ENCODE measurements at regions not wholly inside any gene's neighbourhood (a gene's known extent, or its start where the extent isn't known, plus 50 kb on each side); places are given as distances from the start of the nearest gene placed in this dataset.

- Histone ChIP-seq H3K9me3 (replicated peaks; ENCODE audit: control insufficient read depth, insufficient read depth, low read length) (no peaks in the 10 kb centered on the region), H3K4me2 (ENCODE audit: control insufficient read depth, insufficient read depth) (no peak overlapping the region), H2AFZ (ENCODE audit: control insufficient read depth, low read depth, low read length) (no peak overlapping the region), H3K79me2 (ENCODE audit: control insufficient read depth, insufficient read depth, low read length) (no peaks in the 10 kb centered on the region), H3K27ac (ENCODE audit: control insufficient read depth, insufficient read depth) (no peak overlapping the region), H3K27me3 (replicated peaks in 1 of 2; ENCODE audit: control insufficient read depth in 2 of 2, insufficient read depth in 2 of 2, low read length in 1 of 2) (no peaks in the 10 kb centered on the region), H3K4me1 (ENCODE audit: control insufficient read depth, insufficient read depth, low read length) (no peaks in the 10 kb centered on the region), H4K20me1 (ENCODE audit: control insufficient read depth, insufficient read depth) (no peaks in the 10 kb centered on the region), H3K36me3 (ENCODE audit: control insufficient read depth in 2 of 2, insufficient read depth in 2 of 2, low read length in 1 of 2) (no peaks in the 10 kb centered on the region), H3K4me3 (no peak overlapping the region), H3K9ac (ENCODE audit: control insufficient read depth, insufficient read depth, low read length) (no peak overlapping the region)
- DNase-seq (ENCODE audit: low read depth, low spot score) (no peak), FAIRE-seq (no peak), ATAC-seq (no peak)
- BruUV-seq (replicated peaks): no TSS peak
- ChIA-PET POLR2A (no interaction called here), RAD21 (ENCODE audit: unreplicated experiment) (interaction anchor here (1.5 kb wide), 1 partner anchor 36 kb away, joined by 3 read pairs; no protein-coding TSS in a partner anchor), SMC1A (ENCODE audit: uncharacterized antibody, unreplicated experiment) (no interaction called here), CTCF (no interaction called here)
- intact Hi-C loops (cut with micrococcal nuclease; ENCODE audit: unreplicated experiment): no loop called here
- 49% methylated on average over 2 of the region's 2 CpGs for WGBS (ENCODE audit: insufficient coverage, insufficient replicate concordance, low lambda C conversion rate, missing lambda C conversion rate)
- in situ Hi-C loops (cut with MboI): no loop called here
- no peak for TF ChIP-seq EZH2 (IDR thresholded peaks at IDR 0.05; ENCODE audit: borderline replicate concordance, control insufficient read depth, low read depth, low read length)
- no peak for TF ChIP-seq CTCF (IDR thresholded peaks at IDR 0.05 in 2 of 3, conservative IDR thresholded peaks at IDR 0.05 in 1 of 3; ENCODE audit: control insufficient read depth in 2 of 3, extremely low read depth in 1 of 3, insufficient read depth in 1 of 3, low read depth in 3 of 3, low read length in 3 of 3)
- no peak for TF ChIP-seq BRCA1 (IDR thresholded peaks at IDR 0.05; ENCODE audit: low read depth, low read length)
- no peak for TF ChIP-seq YBX1 (IDR thresholded peaks at IDR 0.05)
- no peak for TF ChIP-seq NFYB (IDR thresholded peaks at IDR 0.05; ENCODE audit: insufficient read depth, low read depth, low read length)
- no peak for TF ChIP-seq IRF5 (IDR thresholded peaks at IDR 0.05; ENCODE audit: borderline replicate concordance)
- TF ChIP-seq, protein P1, sequence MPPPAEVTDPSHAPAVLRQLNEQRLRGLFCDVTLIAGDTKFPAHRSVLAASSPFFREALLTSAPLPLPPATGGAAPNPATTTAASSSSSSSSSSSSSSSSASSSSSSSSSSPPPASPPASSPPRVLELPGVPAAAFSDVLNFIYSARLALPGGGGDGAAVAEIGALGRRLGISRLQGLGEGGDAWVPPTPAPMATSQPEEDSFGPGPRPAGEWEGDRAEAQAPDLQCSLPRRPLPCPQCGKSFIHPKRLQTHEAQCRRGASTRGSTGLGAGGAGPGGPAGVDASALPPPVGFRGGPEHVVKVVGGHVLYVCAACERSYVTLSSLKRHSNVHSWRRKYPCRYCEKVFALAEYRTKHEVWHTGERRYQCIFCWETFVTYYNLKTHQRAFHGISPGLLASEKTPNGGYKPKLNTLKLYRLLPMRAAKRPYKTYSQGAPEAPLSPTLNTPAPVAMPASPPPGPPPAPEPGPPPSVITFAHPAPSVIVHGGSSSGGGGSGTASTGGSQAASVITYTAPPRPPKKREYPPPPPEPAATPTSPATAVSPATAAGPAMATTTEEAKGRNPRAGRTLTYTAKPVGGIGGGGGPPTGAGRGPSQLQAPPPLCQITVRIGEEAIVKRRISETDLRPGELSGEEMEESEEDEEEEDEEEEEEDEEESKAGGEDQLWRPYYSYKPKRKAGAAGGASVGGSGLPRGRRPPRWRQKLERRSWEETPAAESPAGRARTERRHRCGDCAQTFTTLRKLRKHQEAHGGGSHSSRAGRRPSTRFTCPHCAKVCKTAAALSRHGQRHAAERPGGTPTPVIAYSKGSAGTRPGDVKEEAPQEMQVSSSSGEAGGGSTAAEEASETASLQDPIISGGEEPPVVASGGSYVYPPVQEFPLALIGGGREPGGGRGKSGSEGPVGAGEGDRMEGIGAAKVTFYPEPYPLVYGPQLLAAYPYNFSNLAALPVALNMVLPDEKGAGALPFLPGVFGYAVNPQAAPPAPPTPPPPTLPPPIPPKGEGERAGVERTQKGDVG (CRISPR knock-in tag; IDR thresholded peaks at IDR 0.05): no peak
- TF ChIP-seq ZNF24 (IDR thresholded peaks at IDR 0.05): no peak
- no peak for TF ChIP-seq SPI1 (IDR thresholded peaks at IDR 0.05; ENCODE audit: borderline replicate concordance, insufficient read depth, low read depth, low read length)
- TF ChIP-seq, protein P2, sequence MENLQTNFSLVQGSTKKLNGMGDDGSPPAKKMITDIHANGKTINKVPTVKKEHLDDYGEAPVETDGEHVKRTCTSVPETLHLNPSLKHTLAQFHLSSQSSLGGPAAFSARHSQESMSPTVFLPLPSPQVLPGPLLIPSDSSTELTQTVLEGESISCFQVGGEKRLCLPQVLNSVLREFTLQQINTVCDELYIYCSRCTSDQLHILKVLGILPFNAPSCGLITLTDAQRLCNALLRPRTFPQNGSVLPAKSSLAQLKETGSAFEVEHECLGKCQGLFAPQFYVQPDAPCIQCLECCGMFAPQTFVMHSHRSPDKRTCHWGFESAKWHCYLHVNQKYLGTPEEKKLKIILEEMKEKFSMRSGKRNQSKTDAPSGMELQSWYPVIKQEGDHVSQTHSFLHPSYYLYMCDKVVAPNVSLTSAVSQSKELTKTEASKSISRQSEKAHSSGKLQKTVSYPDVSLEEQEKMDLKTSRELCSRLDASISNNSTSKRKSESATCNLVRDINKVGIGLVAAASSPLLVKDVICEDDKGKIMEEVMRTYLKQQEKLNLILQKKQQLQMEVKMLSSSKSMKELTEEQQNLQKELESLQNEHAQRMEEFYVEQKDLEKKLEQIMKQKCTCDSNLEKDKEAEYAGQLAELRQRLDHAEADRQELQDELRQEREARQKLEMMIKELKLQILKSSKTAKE (IDR thresholded peaks at IDR 0.05; ENCODE audit: low read depth, poor library complexity, severe bottlenecking): no peak
- TF ChIP-seq POLR2AphosphoS5 (IDR thresholded peaks at IDR 0.05; ENCODE audit: low read length): no peak
- TF ChIP-seq ATF7 (IDR thresholded peaks at IDR 0.05; ENCODE audit: low read depth): no peak
- no peak for TF ChIP-seq RAD21 (IDR thresholded peaks at IDR 0.05; ENCODE audit: insufficient read depth, low read depth, low read length)
- TF ChIP-seq STAT1 (conservative IDR thresholded peaks at IDR 0.05): no peak
- TF ChIP-seq FOXK2 (IDR thresholded peaks at IDR 0.05): no peak
- TF ChIP-seq ZNF207 (IDR thresholded peaks at IDR 0.05; ENCODE audit: borderline replicate concordance): no peak
Measured at GRCh38 chr5:152568016-152568415, 162.9 kb upstream of the NMUR2 start.
